ENCODE measurements at regions not wholly inside any gene's neighbourhood (a gene's known extent, or its start where the extent isn't known, plus 50 kb on each side); places are given as distances from the start of the nearest gene placed in this dataset.

DNA sequence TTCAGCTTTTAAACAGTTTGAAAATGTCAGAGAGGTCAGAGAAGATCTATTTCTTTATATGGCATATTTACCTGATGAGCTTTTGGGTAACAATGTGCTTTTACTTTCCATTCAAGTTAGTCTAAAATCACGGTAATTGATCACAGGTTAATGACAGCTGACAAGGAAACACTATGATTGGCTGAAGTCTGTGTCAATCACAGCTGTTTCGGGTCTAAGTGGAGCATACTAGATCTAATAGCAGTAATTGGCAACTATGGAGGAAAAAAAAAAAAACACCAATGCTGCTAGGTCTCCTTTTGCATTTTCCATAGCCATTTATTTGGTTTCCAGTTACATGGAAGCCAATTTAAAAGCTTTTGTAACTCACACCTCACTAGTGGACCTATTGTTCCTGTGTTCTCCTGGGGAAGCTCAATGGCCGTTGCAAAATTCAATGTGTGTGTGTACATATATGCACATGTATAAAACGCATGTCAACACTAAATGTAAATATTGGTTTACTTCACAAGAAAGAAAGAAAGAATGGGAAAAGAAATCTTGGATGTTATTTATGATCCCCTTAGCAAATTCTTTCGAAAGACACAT lies 568.3 kb upstream of the ZFHX3 start:
- H3K36me3 ChIP-seq (ENCODE audit: insufficient read depth, low read length), result no peaks in the 10 kb centered on the region
- H3K9me3 ChIP-seq (ENCODE audit: control insufficient read depth, insufficient read depth, low read length), result no peaks in the 10 kb centered on the region
- no peak overlapping the region for H3K9ac ChIP-seq (ENCODE audit: low read depth, low read length)
- H3K4me1 ChIP-seq (ENCODE audit: insufficient read depth, low read length), result peaks cover 5% of the 10 kb centered on the region; the same call in 1 of the 2 replicates

GRCh38 chr16:73615071-73615940 lies 567.4 kb upstream of the ZFHX3 start:
- Histone ChIP-seq H3K9me3 (ENCODE audit: control insufficient read depth, insufficient read depth, low read length) (no peaks in the 10 kb centered on the region), H3K36me3 (ENCODE audit: insufficient read depth, low read length) (no peaks in the 10 kb centered on the region), H3K4me1 (ENCODE audit: insufficient read depth, low read length) (peaks cover 5% of the 10 kb centered on the region; the same call in 1 of the 2 replicates), H3K9ac (ENCODE audit: low read depth, low read length) (no peak overlapping the region)

- no peaks in the 10 kb centered on the region for H3K36me3 ChIP-seq (ENCODE audit: insufficient read depth, low read length)
- no peaks in the 10 kb centered on the region for H3K9me3 ChIP-seq (ENCODE audit: control insufficient read depth, insufficient read depth, low read length)
- H3K4me1 ChIP-seq (ENCODE audit: insufficient read depth, low read length), result peaks cover 10% of the 10 kb centered on the region; the same call in 1 of the 2 replicates
- no peak overlapping the region for H3K9ac ChIP-seq (ENCODE audit: low read depth, low read length)
These were observed 566.2 kb upstream of the ZFHX3 start for GRCh38 chr16:73614131-73614530.

- Histone ChIP-seq H3K9ac (ENCODE audit: low read depth, low read length) (no peak overlapping the region), H3K36me3 (ENCODE audit: insufficient read depth, low read length) (no peaks in the 10 kb centered on the region), H3K9me3 (ENCODE audit: control insufficient read depth, insufficient read depth, low read length) (no peaks in the 10 kb centered on the region), H3K4me1 (ENCODE audit: insufficient read depth, low read length) (peaks cover 10% of the 10 kb centered on the region; the same call in 1 of the 2 replicates)
These were observed 562.8 kb upstream of the ZFHX3 start for GRCh38 chr16:73610605-73611156.

DNA sequence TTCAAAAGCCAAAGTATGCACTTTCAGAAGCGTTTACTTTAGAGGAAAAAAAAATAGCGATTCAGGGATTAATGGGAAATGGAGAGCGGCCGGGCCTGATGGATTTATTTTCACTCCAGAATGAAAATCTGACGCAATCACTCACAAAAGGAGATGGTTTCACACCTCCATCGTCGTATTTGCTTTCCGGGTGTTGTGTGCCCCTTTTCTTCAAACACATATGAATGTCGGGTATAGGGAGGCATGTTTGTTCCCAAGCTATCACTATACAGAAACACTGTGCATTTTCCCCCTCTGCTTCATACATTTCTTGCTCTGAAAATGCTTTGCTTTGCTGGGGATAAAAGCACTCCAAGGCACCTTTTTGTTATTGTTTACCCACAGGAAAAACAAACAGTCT lies 562.2 kb upstream of the ZFHX3 start:
- no peaks in the 10 kb centered on the region for H3K36me3 ChIP-seq (ENCODE audit: insufficient read depth, low read length)
- no peaks in the 10 kb centered on the region for H3K9me3 ChIP-seq (ENCODE audit: control insufficient read depth, insufficient read depth, low read length)
- H3K4me1 ChIP-seq (ENCODE audit: insufficient read depth, low read length), result peaks cover 14% of the 10 kb centered on the region
- H3K9ac ChIP-seq (ENCODE audit: low read depth, low read length), result no peak overlapping the region

DNA sequence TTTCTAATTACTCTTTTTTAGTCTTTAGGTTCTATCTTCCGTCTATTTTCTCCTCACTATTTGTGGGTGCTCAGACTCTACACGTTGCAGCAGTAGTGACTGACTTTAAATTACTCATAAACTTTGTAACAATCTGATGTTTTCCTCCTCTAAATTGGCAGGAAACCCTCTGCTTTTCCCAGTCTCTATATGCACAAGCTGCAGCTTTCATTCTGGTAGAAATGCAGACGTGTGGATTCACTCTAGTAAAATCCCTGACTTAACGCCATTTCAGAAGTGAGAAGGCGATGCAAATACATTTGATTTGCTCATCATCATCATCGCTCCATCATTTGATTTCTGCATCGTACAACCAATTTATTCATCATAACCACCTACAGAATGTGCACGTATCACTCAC lies 561.0 kb upstream of the ZFHX3 start:
- Histone ChIP-seq H3K9ac (ENCODE audit: low read depth, low read length) (no peak overlapping the region), H3K4me1 (ENCODE audit: insufficient read depth, low read length) (peaks cover 20% of the 10 kb centered on the region), H3K9me3 (ENCODE audit: control insufficient read depth, insufficient read depth, low read length) (no peaks in the 10 kb centered on the region), H3K36me3 (ENCODE audit: insufficient read depth, low read length) (no peaks in the 10 kb centered on the region)

DNA sequence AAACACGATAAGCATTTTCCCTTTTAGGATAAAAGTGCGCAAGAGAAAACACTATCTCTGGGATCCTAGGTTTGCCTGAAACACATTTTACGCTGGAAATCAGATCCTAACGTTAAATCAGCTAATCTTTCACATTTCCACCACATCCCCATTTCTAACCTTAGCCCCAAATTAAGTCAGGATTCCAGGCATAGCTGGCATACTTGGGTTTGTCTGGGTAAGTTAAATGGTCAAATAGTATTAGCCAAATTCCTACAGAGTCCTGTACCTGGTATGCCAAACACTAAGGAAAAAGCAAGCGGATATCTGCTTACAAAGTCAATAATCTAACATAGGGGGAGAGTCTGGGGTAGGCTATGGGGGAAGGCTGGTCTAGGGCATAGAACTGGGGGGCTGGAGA lies 557.4 kb upstream of the ZFHX3 start:
- Histone ChIP-seq H3K36me3 (ENCODE audit: insufficient read depth, low read length) (no peaks in the 10 kb centered on the region), H3K9me3 (ENCODE audit: control insufficient read depth, insufficient read depth, low read length) (no peaks in the 10 kb centered on the region), H3K4me1 (ENCODE audit: insufficient read depth, low read length) (peaks cover 15% of the 10 kb centered on the region), H3K9ac (ENCODE audit: low read depth, low read length) (no peak overlapping the region)

DNA sequence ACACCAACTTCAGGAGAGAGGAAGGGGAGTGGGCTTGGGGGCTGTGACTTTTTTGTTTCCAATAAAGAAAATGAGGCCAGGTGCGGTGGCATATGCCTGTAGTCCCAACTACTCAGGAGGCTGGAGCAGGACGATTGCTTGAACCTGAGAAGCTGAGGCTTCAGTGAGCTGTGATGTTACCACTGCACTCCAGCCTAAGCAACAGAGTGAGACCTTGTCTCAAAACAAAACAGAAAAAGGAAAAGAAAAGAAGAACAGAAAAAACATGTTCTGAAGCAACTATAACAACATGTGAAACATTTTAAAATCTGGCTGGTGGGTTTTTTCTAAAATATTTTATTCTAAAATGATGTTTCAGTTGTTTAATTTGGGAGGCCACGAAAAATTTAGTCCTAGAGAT lies 554.0 kb upstream of the ZFHX3 start:
- peaks cover 10% of the 10 kb centered on the region for H3K4me1 ChIP-seq (ENCODE audit: insufficient read depth, low read length)
- H3K36me3 ChIP-seq (ENCODE audit: insufficient read depth, low read length), result no peaks in the 10 kb centered on the region
- H3K9ac ChIP-seq (ENCODE audit: low read depth, low read length), result no peak overlapping the region
- no peaks in the 10 kb centered on the region for H3K9me3 ChIP-seq (ENCODE audit: control insufficient read depth, insufficient read depth, low read length)

DNA sequence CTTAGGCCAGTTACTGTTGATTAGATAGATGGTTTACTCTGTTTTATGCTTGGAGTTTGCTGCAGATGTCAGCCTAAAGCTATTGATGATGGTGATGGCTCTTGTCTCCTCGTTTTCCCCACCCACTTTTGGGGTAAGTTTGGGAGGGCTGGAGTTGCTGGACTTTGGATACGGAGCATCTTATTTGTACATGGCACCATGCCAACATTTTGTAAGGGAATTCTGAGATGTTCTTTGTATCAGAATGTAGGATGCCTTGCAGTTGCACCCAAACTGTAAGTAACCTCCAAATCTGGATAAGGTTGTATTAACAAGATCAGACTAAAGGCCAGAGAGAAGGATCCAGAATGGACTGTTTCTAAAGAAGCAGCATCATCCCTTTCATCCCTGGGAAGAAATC lies 551.9 kb upstream of the ZFHX3 start:
- no peak overlapping the region for H3K9ac ChIP-seq (ENCODE audit: low read depth, low read length)
- H3K36me3 ChIP-seq (ENCODE audit: insufficient read depth, low read length), result no peaks in the 10 kb centered on the region
- peaks cover 3% of the 10 kb centered on the region; the same call in 1 of the 2 replicates for H3K4me1 ChIP-seq (ENCODE audit: insufficient read depth, low read length)
- H3K9me3 ChIP-seq (ENCODE audit: control insufficient read depth, insufficient read depth, low read length), result no peaks in the 10 kb centered on the region

- H3K9me3 ChIP-seq (ENCODE audit: control insufficient read depth, insufficient read depth, low read length), result no peaks in the 10 kb centered on the region
- no peak overlapping the region for H3K9ac ChIP-seq (ENCODE audit: low read depth, low read length)
- H3K4me1 ChIP-seq (ENCODE audit: insufficient read depth, low read length), result no peaks in the 10 kb centered on the region
These were observed 551.4 kb upstream of the ZFHX3 start for GRCh38 chr16:73599351-73599750.

DNA sequence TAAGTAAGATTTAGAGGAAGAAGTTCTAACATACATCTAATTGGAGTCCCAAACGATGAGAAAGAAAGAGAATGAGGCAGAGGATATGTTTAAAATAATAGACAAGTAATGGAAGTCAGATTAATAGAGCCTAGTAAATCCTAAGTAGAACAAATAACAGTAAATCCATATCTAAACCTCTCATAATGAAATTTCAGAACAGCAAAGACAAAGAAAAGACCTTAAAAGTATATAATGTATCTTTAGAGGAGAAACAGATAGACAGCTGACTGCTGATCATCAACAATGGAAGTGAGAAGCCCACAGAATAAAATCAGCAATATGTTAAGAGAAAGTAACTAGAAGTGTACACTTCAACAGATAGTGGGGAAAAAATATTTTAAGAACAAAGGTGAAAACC lies 536.2 kb upstream of the ZFHX3 start:
- Histone ChIP-seq H3K36me3 (ENCODE audit: insufficient read depth, low read length) (no peaks in the 10 kb centered on the region), H3K4me1 (ENCODE audit: insufficient read depth, low read length) (no peaks in the 10 kb centered on the region), H3K9me3 (ENCODE audit: control insufficient read depth, insufficient read depth, low read length) (peaks cover 4% of the 10 kb centered on the region; the same call in 1 of the 2 replicates), H3K9ac (ENCODE audit: low read depth, low read length) (no peak overlapping the region)

More at GRCh38 chr16:73599351-73599750, 551.4 kb upstream of the ZFHX3 start:
- no peaks in the 10 kb centered on the region for H3K36me3 ChIP-seq (ENCODE audit: insufficient read depth, low read length)

- H3K36me3 ChIP-seq (ENCODE audit: insufficient read depth, low read length), result no peaks in the 10 kb centered on the region
These were observed 524.4 kb upstream of the ZFHX3 start for GRCh38 chr16:73572135-73572828.

GRCh38 chr16:73569266-73569980 lies 521.5 kb upstream of the ZFHX3 start:
- H3K9ac ChIP-seq (ENCODE audit: low read depth, low read length), result no peak overlapping the region
- H3K9me3 ChIP-seq (ENCODE audit: control insufficient read depth, insufficient read depth, low read length), result no peaks in the 10 kb centered on the region
- H3K4me1 ChIP-seq (ENCODE audit: insufficient read depth, low read length), result peaks cover 6% of the 10 kb centered on the region
- no peaks in the 10 kb centered on the region for H3K36me3 ChIP-seq (ENCODE audit: insufficient read depth, low read length)

More at GRCh38 chr16:73572135-73572828, 524.4 kb upstream of the ZFHX3 start:
- H3K9me3 ChIP-seq (ENCODE audit: control insufficient read depth, insufficient read depth, low read length), result no peaks in the 10 kb centered on the region
- peaks cover 6% of the 10 kb centered on the region for H3K4me1 ChIP-seq (ENCODE audit: insufficient read depth, low read length)
- no peak overlapping the region for H3K9ac ChIP-seq (ENCODE audit: low read depth, low read length)

DNA sequence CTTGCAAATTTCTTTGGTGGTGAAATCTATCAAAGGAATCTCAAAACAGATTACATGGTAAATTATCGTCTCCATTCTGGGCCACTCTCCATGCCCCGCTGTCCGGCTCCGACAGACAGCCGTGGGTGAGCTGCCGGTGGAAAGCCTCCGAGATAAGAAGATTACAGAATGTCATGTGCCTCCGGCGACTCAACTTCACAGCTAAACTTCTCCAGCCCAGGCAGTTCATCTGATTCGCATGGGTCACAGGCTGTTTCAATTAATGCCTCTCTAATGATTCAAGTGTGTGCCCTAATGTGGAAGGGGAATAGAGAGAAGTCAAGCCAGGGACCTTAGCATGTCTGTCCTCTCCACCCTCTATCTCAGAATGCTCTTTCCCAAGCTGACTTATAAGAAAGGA lies 520.8 kb upstream of the ZFHX3 start:
- peaks cover 6% of the 10 kb centered on the region for H3K4me1 ChIP-seq (ENCODE audit: insufficient read depth, low read length)
- H3K36me3 ChIP-seq (ENCODE audit: insufficient read depth, low read length), result no peaks in the 10 kb centered on the region
- H3K9ac ChIP-seq (ENCODE audit: low read depth, low read length), result no peak overlapping the region
- H3K9me3 ChIP-seq (ENCODE audit: control insufficient read depth, insufficient read depth, low read length), result no peaks in the 10 kb centered on the region
